Vagina (tissue), 2 donors: ENCODE measurements at regions not wholly inside any gene's neighbourhood (a gene's known extent, or its start where the extent isn't known, plus 50 kb on each side); places are given as distances from the start of the nearest gene placed in this dataset.

Experiments used
- POLR2AphosphoS5 ChIP-seq, 2 donors: sonication (generic); formaldehyde crosslinking; IDR thresholded peaks; one replicate each; pipeline ENCODE4 v1.9.0; 2017; ENCODE audit warnings: antibody characterized with exemption in 2 of 2, mild to moderate bottlenecking in 2 of 2, low read depth in 1 of 2; ENCODE audit not compliant: insufficient read depth in 1 of 2
- TF ChIP-seq, protein P1 (sequence below), 3 experiments: fragments of 450-650 bp in 2 of 3; fragments of 200-600 bp in 1 of 3; sonication (generic) in 1 of 3; IDR thresholded peaks; one replicate each; pipeline ENCODE4 v1.5.1; 2017 to 2019; ENCODE audit warnings: antibody characterized with exemption in 3 of 3, mild to moderate bottlenecking in 2 of 3, moderate library complexity in 2 of 3

DNA sequence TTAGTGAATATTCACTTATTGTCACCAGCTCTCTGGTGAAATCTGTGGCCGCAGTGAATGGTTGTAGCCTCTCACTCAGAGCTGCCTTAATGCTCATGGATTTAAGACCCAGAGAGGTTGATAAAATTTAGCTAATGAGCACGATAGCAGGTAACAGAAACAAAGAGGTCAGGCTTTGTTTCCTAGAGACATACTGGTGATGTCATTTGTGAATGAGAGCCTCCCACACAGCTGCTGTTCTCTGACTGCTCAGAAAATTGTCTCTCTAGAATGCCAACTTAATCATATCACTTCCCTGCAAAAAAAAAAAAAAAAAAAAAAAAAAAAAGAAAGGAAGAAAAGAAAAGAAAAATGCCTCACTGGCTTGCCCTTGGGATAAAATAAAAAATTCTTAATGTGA, 411.7 kb upstream of the MYT1L start:
- TF ChIP-seq POLR2AphosphoS5 (IDR thresholded peaks at IDR 0.05; ENCODE audit: insufficient read depth in 1 of 2, low read depth in 1 of 2): no peak
- TF ChIP-seq, protein P1, sequence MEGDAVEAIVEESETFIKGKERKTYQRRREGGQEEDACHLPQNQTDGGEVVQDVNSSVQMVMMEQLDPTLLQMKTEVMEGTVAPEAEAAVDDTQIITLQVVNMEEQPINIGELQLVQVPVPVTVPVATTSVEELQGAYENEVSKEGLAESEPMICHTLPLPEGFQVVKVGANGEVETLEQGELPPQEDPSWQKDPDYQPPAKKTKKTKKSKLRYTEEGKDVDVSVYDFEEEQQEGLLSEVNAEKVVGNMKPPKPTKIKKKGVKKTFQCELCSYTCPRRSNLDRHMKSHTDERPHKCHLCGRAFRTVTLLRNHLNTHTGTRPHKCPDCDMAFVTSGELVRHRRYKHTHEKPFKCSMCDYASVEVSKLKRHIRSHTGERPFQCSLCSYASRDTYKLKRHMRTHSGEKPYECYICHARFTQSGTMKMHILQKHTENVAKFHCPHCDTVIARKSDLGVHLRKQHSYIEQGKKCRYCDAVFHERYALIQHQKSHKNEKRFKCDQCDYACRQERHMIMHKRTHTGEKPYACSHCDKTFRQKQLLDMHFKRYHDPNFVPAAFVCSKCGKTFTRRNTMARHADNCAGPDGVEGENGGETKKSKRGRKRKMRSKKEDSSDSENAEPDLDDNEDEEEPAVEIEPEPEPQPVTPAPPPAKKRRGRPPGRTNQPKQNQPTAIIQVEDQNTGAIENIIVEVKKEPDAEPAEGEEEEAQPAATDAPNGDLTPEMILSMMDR (IDR thresholded peaks at IDR 0.05): no peak
